GM23338 (cell line): ENCODE measurements at regions not wholly inside any gene's neighbourhood (a gene's known extent, or its start where the extent isn't known, plus 50 kb on each side); places are given as distances from the start of the nearest gene placed in this dataset.

Source experiments
- ATAC-seq: fragments of 200-7000 bp; cut with Tn5 transposase; 3 replicates; pipeline ENCODE4 v1.9.1; 2020
- DNase-seq: peaks from one replicate; pipeline ENCODE4 v3.0.0-alpha.2; 2015; ENCODE audit warnings: low spot score
- H2AFZ ChIP-seq: fragments of 200-600 bp; sonication (generic); 2 replicates; pipeline ENCODE4 v1.8.0; 2016; ENCODE audit warnings: antibody characterized with exemption, mild to moderate bottlenecking, moderate library complexity
- H3F3A ChIP-seq: fragments of 200-600 bp; sonication (generic); replicated peaks from 2 replicates; pipeline ENCODE4 v1.8.0; 2017; ENCODE audit warnings: antibody characterized with exemption, mixed run types, low read depth
- H3K27ac ChIP-seq: fragments of 200-600 bp; sonication (generic); 2 replicates; pipeline ENCODE4 v1.6.1; 2016; ENCODE audit warnings: low read depth
- H3K27me3 ChIP-seq: fragments of 200-600 bp; sonication (generic); 2 replicates; pipeline ENCODE4 v1.8.0; 2016; ENCODE audit warnings: mild to moderate bottlenecking, mixed run types, moderate library complexity; ENCODE audit not compliant: insufficient read depth
- H3K36me3 ChIP-seq: fragments of 200-600 bp; sonication (generic); 2 replicates; pipeline ENCODE4 v1.8.0; 2016; ENCODE audit warnings: mild to moderate bottlenecking; ENCODE audit not compliant: insufficient read depth
- H3K4me1 ChIP-seq: fragments of 200-600 bp; sonication (generic); 2 replicates; pipeline ENCODE4 v1.8.0; 2016; ENCODE audit warnings: mild to moderate bottlenecking, moderate library complexity; ENCODE audit not compliant: insufficient read depth
- H3K4me2 ChIP-seq: fragments of 200-600 bp; sonication (generic); 2 replicates; pipeline ENCODE4 v1.7.1; 2017; ENCODE audit warnings: mixed run types
- H3K4me3 ChIP-seq: fragments of 200-600 bp; sonication (generic); 2 replicates; pipeline ENCODE4 v1.6.1; 2016; ENCODE audit warnings: mixed run types
- H3K79me2 ChIP-seq: fragments of 200-600 bp; sonication (generic); replicated peaks from 2 replicates; pipeline ENCODE4 v1.8.0; 2017; ENCODE audit warnings: mild to moderate bottlenecking; ENCODE audit not compliant: insufficient read depth
- H3K9me2 ChIP-seq: fragments of 200-600 bp; sonication (generic); 2 replicates; pipeline ENCODE4 v1.8.0; 2017; ENCODE audit not compliant: insufficient read depth
- H4K20me1 ChIP-seq: fragments of 200-600 bp; sonication (generic); replicated peaks from 2 replicates; pipeline ENCODE4 v1.8.0; 2017; ENCODE audit warnings: mild to moderate bottlenecking; ENCODE audit not compliant: insufficient read depth
- H3K27ac Mint-ChIP-seq: 2 replicates; pipeline ENCODE4 v1.8.0; 2020; ENCODE audit warnings: inconsistent platforms, mild to moderate bottlenecking, moderate library complexity, mixed read lengths
- H3K27me3 Mint-ChIP-seq: 3 replicates; pipeline ENCODE4 v1.8.0; 2022; ENCODE audit warnings: low read depth, mild to moderate bottlenecking, moderate library complexity, mixed read lengths, inconsistent platforms; ENCODE audit not compliant: insufficient read depth, poor library complexity
- H3K36me3 Mint-ChIP-seq: 3 replicates; pipeline ENCODE4 v1.8.0; 2021; ENCODE audit warnings: low read depth, mild to moderate bottlenecking, inconsistent platforms, moderate library complexity, mixed read lengths
- H3K4me1 Mint-ChIP-seq: 3 replicates; pipeline ENCODE4 v1.8.0; 2020; ENCODE audit warnings: mild to moderate bottlenecking, inconsistent platforms, mixed read lengths
- H3K4me3 Mint-ChIP-seq: 3 replicates; pipeline ENCODE4 v1.8.0; 2021; ENCODE audit warnings: moderate library complexity, mild to moderate bottlenecking, inconsistent platforms, mixed read lengths
- H3K9me3 Mint-ChIP-seq: 3 replicates; pipeline ENCODE4 v1.8.0; 2020; ENCODE audit warnings: moderate library complexity, mild to moderate bottlenecking, inconsistent platforms, mixed read lengths
- CREB1 ChIP-seq: fragments of 250-450 bp; sonication (Bioruptor Pico); IDR thresholded peaks from 2 replicates; pipeline ENCODE4 v1.5.0; 2020; ENCODE audit warnings: low read depth, mild to moderate bottlenecking, moderate library complexity
- ETS1 ChIP-seq: IDR thresholded peaks from 2 replicates; pipeline ENCODE4 v1.6.1; 2016; ENCODE audit warnings: antibody characterized with exemption
- EZH2 ChIP-seq: fragments of 200-600 bp; sonication (generic); IDR thresholded peaks from one replicate; pipeline ENCODE4 v1.8.0; 2017; ENCODE audit warnings: antibody characterized with exemption, mild to moderate bottlenecking, low read depth; ENCODE audit not compliant: unreplicated experiment
- EZH2phosphoT487 ChIP-seq: fragments of 200-600 bp; sonication (generic); IDR thresholded peaks from one replicate; pipeline ENCODE4 v1.8.1; 2018; ENCODE audit warnings: antibody characterized with exemption; ENCODE audit not compliant: unreplicated experiment
- JUNB ChIP-seq: IDR thresholded peaks from one replicate; pipeline ENCODE4 v1.6.1; 2016; ENCODE audit warnings: antibody characterized with exemption; ENCODE audit not compliant: unreplicated experiment
- NANOG ChIP-seq: IDR thresholded peaks from 2 replicates; pipeline ENCODE4 v1.6.1; 2016; ENCODE audit warnings: antibody characterized with exemption, borderline replicate concordance
- POLR2AphosphoS5 ChIP-seq: IDR thresholded peaks from 2 replicates; pipeline ENCODE4 v1.6.1; 2016; ENCODE audit warnings: antibody characterized with exemption, low read depth
- STAT1 ChIP-seq: IDR thresholded peaks from one replicate; pipeline ENCODE4 v1.6.1; 2016; ENCODE audit warnings: antibody characterized with exemption; ENCODE audit not compliant: unreplicated experiment
- ZNF114 ChIP-seq: fragments of 250-450 bp; sonication (Bioruptor Pico); IDR thresholded peaks from 2 replicates; pipeline ENCODE4 v1.5.0; 2020; ENCODE audit warnings: mild to moderate bottlenecking, moderate library complexity
- ZNF331 ChIP-seq: fragments of 250-450 bp; sonication (Bioruptor Pico); IDR thresholded peaks from 2 replicates; pipeline ENCODE4 v1.5.0; 2020; ENCODE audit warnings: low read depth, mild to moderate bottlenecking, moderate library complexity
- TF ChIP-seq, protein P1 (sequence below): fragments of 250-450 bp; sonication (Bioruptor Pico); IDR thresholded peaks from 2 replicates; pipeline ENCODE4 v1.5.0; 2020; ENCODE audit warnings: mild to moderate bottlenecking, moderate library complexity
- TF ChIP-seq, protein P2 (sequence below): IDR thresholded peaks from one replicate; pipeline ENCODE4 v1.6.1; 2018; ENCODE audit warnings: antibody characterized with exemption; ENCODE audit not compliant: unreplicated experiment
- TF ChIP-seq, protein P3 (sequence below), 2 experiments: fragments of 200-600 bp in 1 of 2; sonication (generic) in 1 of 2; conservative IDR thresholded peaks; 2 replicates each; pipeline versions ENCODE4 v1.5.1 to v1.6.1; 2016 to 2017; ENCODE audit warnings: antibody characterized with exemption in 2 of 2, low read depth in 2 of 2, mild to moderate bottlenecking in 2 of 2, moderate library complexity in 1 of 2

- H3K4me1 Mint-ChIP-seq, result no peaks in the 10 kb centered on the region
- 0 out of 2 replicates have a peak overlapping the region, but pooled peaks have one; percentile 23 for H2AFZ ChIP-seq
- H3K9me3 Mint-ChIP-seq, result no peaks in the 10 kb centered on the region
- DNase-seq (no peak), ATAC-seq (no peak)
- no peak overlapping the region for H3K27ac Mint-ChIP-seq
- H3K4me3 Mint-ChIP-seq, result no peak overlapping the region
- H4K20me1 ChIP-seq, result no peaks in the 10 kb centered on the region
- H3K27me3 ChIP-seq, result no peaks in the 10 kb centered on the region
- no peak overlapping the region for H3K4me2 ChIP-seq
- no peaks in the 10 kb centered on the region for H3K27me3 Mint-ChIP-seq
- H3K79me2 ChIP-seq, result no peaks in the 10 kb centered on the region
- H3K4me1 ChIP-seq, result no peaks in the 10 kb centered on the region
- H3F3A ChIP-seq, result no peaks in the 10 kb centered on the region
- H3K4me3 ChIP-seq, result no peak overlapping the region
- H3K36me3 Mint-ChIP-seq, result no peaks in the 10 kb centered on the region
- H3K36me3 ChIP-seq, result no peaks in the 10 kb centered on the region
- H3K9me2 ChIP-seq, result 0 out of 2 replicates have a peak, but pooled peaks cover 11% of the 10 kb centered on the region
- no peak overlapping the region for H3K27ac ChIP-seq
- no peak for TF ChIP-seq POLR2AphosphoS5
- TF ChIP-seq EZH2phosphoT487, result no peak
- TF ChIP-seq, protein P1, sequence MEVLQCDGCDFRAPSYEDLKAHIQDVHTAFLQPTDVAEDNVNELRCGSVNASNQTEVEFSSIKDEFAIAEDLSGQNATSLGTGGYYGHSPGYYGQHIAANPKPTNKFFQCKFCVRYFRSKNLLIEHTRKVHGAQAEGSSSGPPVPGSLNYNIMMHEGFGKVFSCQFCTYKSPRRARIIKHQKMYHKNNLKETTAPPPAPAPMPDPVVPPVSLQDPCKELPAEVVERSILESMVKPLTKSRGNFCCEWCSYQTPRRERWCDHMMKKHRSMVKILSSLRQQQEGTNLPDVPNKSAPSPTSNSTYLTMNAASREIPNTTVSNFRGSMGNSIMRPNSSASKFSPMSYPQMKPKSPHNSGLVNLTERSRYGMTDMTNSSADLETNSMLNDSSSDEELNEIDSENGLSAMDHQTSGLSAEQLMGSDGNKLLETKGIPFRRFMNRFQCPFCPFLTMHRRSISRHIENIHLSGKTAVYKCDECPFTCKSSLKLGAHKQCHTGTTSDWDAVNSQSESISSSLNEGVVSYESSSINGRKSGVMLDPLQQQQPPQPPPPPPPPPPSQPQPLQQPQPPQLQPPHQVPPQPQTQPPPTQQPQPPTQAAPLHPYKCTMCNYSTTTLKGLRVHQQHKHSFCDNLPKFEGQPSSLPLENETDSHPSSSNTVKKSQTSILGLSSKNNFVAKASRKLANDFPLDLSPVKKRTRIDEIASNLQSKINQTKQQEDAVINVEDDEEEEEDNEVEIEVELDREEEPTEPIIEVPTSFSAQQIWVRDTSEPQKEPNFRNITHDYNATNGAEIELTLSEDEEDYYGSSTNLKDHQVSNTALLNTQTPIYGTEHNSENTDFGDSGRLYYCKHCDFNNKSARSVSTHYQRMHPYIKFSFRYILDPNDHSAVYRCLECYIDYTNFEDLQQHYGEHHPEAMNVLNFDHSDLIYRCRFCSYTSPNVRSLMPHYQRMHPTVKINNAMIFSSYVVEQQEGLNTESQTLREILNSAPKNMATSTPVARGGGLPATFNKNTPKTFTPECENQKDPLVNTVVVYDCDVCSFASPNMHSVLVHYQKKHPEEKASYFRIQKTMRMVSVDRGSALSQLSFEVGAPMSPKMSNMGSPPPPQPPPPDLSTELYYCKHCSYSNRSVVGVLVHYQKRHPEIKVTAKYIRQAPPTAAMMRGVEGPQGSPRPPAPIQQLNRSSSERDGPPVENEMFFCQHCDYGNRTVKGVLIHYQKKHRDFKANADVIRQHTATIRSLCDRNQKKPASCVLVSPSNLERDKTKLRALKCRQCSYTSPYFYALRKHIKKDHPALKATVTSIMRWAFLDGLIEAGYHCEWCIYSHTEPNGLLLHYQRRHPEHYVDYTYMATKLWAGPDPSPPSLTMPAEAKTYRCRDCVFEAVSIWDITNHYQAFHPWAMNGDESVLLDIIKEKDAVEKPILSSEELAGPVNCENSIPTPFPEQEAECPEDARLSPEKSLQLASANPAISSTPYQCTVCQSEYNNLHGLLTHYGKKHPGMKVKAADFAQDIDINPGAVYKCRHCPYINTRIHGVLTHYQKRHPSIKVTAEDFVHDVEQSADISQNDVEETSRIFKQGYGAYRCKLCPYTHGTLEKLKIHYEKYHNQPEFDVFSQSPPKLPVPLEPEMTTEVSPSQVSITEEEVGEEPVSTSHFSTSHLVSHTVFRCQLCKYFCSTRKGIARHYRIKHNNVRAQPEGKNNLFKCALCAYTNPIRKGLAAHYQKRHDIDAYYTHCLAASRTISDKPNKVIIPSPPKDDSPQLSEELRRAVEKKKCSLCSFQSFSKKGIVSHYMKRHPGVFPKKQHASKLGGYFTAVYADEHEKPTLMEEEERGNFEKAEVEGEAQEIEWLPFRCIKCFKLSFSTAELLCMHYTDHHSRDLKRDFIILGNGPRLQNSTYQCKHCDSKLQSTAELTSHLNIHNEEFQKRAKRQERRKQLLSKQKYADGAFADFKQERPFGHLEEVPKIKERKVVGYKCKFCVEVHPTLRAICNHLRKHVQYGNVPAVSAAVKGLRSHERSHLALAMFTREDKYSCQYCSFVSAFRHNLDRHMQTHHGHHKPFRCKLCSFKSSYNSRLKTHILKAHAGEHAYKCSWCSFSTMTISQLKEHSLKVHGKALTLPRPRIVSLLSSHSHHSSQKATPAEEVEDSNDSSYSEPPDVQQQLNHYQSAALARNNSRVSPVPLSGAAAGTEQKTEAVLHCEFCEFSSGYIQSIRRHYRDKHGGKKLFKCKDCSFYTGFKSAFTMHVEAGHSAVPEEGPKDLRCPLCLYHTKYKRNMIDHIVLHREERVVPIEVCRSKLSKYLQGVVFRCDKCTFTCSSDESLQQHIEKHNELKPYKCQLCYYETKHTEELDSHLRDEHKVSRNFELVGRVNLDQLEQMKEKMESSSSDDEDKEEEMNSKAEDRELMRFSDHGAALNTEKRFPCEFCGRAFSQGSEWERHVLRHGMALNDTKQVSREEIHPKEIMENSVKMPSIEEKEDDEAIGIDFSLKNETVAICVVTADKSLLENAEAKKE (CRISPR knock-in tag), result no peak
- TF ChIP-seq STAT1, result no peak
- TF ChIP-seq CREB1, result no peak
- no peak for TF ChIP-seq NANOG
- TF ChIP-seq, protein P2, sequence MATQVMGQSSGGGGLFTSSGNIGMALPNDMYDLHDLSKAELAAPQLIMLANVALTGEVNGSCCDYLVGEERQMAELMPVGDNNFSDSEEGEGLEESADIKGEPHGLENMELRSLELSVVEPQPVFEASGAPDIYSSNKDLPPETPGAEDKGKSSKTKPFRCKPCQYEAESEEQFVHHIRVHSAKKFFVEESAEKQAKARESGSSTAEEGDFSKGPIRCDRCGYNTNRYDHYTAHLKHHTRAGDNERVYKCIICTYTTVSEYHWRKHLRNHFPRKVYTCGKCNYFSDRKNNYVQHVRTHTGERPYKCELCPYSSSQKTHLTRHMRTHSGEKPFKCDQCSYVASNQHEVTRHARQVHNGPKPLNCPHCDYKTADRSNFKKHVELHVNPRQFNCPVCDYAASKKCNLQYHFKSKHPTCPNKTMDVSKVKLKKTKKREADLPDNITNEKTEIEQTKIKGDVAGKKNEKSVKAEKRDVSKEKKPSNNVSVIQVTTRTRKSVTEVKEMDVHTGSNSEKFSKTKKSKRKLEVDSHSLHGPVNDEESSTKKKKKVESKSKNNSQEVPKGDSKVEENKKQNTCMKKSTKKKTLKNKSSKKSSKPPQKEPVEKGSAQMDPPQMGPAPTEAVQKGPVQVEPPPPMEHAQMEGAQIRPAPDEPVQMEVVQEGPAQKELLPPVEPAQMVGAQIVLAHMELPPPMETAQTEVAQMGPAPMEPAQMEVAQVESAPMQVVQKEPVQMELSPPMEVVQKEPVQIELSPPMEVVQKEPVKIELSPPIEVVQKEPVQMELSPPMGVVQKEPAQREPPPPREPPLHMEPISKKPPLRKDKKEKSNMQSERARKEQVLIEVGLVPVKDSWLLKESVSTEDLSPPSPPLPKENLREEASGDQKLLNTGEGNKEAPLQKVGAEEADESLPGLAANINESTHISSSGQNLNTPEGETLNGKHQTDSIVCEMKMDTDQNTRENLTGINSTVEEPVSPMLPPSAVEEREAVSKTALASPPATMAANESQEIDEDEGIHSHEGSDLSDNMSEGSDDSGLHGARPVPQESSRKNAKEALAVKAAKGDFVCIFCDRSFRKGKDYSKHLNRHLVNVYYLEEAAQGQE, result no peak
- no peak for TF ChIP-seq ZNF114 (CRISPR knock-in tag)
- no peak for TF ChIP-seq ZNF331 (CRISPR knock-in tag)
- no peak for TF ChIP-seq EZH2
- TF ChIP-seq JUNB, result no peak
- TF ChIP-seq, protein P3, sequence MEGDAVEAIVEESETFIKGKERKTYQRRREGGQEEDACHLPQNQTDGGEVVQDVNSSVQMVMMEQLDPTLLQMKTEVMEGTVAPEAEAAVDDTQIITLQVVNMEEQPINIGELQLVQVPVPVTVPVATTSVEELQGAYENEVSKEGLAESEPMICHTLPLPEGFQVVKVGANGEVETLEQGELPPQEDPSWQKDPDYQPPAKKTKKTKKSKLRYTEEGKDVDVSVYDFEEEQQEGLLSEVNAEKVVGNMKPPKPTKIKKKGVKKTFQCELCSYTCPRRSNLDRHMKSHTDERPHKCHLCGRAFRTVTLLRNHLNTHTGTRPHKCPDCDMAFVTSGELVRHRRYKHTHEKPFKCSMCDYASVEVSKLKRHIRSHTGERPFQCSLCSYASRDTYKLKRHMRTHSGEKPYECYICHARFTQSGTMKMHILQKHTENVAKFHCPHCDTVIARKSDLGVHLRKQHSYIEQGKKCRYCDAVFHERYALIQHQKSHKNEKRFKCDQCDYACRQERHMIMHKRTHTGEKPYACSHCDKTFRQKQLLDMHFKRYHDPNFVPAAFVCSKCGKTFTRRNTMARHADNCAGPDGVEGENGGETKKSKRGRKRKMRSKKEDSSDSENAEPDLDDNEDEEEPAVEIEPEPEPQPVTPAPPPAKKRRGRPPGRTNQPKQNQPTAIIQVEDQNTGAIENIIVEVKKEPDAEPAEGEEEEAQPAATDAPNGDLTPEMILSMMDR (conservative IDR thresholded peaks at IDR 0.05; ENCODE audit: low read depth in 2 of 2), result no peak
- TF ChIP-seq ETS1, result no peak
Measured at GRCh38 chr10:4049348-4049747, 264.3 kb upstream of the KLF6 start.
